Fibroblast of gingiva (primary cell): ENCODE measurements at regions not wholly inside any gene's neighbourhood (a gene's known extent, or its start where the extent isn't known, plus 50 kb on each side); places are given as distances from the start of the nearest gene placed in this dataset.
A peak's percentile ranks its signal among the peaks of the same experiment; 100 is the strongest.
"Not testable (repeated sequence)": the region's sequence is repeated elsewhere in the genome, so short reads cannot be mapped to it uniquely, and the experiment has no call there.

Source experiments
- DNase-seq: peaks from one replicate; pipeline ENCODE4 v3.0.0-alpha.2; 2011; ENCODE audit warnings: low read depth

GRCh38 chr5:112573441-112573840, 154.4 kb upstream of the EPB41L4A start:
- no peak for DNase-seq

GRCh38 chr5:112574536-112574935, 155.5 kb upstream of the EPB41L4A start:
- no peak for DNase-seq

GRCh38 chr5:112576298-112576925, 157.3 kb upstream of the EPB41L4A start:
- no peak for DNase-seq

DNA sequence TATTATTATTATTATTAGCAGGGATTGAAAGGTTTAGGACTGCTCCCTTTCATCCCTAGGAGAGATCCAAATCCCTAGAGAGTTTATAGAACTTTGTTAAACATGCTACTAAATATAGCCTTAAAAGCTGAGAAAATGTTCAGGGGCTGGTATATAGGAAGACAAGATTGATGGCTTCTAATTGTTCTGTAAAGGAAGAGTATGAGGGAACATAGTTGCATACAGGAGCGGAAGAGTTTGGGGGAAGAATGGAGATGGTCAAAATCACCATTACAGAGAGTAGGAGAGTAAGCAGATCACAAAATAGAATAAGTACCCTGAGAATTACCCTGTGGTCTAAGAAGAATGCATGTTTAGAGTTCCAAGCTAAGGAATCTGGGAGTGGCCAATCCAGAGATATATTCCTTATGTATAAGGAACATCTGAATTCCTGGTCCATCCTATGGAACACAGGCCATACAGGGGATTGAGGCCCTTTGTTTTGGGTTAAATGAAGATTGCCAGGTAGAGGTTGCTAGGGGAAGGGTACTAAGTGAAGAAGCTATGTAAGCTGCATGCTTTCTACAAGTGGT, 158.0 kb upstream of the APC start:
- DNase-seq = no peak

- no peak for DNase-seq
These were observed 155.8 kb upstream of the APC start for GRCh38 chr5:112581811-112582320.

DNA sequence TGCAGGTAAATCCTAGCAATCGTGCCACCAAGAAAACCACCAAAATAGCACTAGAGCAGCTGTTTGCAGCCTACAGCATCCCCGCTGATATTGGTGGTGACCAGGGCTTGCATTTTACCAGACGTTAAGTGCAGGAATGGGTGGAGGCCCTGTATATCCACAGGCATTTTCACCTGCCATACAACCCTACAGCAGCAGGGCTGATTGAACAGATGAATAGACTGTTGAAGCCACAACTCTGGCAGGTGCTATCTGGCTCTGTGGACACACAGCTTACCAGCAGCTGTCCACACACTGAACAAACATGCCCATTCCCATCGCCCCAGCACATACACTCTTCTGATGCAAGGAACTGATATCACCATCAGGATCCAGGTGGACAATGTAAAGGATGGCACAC, 154.5 kb upstream of the APC start:
- DNase-seq = no peak

- DNase-seq = no peak
These were observed 152.9 kb upstream of the APC start for GRCh38 chr5:112584781-112585180.

DNA sequence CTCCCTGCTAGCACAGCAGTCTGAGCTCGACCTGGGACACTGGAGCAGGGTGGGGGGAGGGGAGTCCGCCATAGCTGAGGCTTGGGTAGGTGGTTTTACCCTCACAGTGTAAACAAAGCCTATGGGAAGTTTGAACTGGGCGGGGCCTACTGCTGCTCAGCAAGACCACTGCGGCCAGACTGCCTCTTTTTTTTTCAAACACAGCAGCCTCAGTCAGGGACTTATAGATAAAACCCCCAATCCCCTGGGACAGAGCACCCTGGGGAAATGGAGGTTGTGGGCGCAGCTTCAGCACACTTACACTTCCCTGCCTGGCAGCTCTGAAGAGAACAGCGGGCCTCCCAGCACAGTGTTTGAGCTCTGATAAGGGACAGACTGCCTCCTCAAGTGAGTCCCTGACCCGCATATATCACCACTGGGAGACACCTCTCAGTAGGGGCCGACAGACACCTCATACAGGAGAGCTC, 151.1 kb upstream of the APC start:
- no peak for DNase-seq

DNA sequence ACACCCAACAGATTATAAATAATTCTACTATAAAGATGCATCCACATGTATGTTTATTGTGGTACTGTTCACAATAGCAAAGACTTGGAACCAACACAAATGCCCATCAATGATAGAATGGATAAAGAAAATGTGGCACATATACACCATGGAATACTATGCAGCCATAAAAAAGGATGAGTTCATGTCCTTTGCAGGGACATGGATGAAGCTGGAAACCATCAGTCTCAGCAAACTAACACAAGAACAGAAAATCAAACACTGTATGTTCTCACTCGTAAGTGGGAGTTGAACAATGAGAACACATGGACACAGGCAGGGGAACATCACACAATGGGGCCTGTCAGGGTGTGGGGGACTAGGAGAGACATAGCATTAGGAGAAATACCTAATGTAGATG, 146.8 kb upstream of the APC start:
- not testable (repeated sequence) for DNase-seq

- peak; percentile 6 for DNase-seq
These were observed 143.4 kb upstream of the APC start for GRCh38 chr5:112594095-112594850.

DNA sequence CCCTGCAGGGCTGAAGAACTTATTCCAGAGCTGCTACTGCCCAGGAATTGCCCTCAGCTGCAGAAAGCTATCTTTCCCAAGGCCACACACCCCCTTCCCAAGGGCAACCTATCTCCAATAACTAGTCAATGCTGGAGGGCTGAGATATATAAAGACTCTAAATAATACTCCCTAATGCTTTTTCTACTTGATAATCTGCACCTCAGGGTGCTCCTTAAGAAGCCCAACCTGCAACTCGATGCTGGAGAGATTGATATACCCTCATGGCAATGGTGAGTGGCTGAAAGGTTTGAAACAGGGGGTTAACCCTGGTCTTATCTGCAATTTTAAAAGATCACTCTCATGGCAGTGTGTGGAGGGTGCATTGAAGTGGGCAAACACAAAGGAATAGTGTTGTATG, 142.7 kb upstream of the APC start:
- DNase-seq = no peak

GRCh38 chr5:112597831-112598230, 139.9 kb upstream of the APC start:
- DNase-seq = no peak

DNA sequence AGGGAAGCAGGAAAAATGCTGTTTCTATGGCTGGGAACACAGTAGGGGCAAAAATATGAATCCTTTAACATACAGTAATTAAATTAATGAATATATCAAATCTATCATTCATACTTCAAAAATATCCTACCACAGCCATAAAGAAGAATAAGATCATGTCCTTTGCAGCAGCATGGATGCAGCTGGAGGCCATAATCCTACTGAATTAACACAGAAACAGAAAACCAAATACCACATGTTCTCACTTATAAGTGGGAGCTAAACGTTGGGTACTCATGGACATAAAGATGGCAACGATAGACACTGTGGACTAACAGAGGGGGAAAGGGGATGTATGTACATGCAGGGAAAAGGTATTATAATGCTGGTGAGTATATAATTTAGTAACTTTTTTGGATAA, 137.2 kb upstream of the APC start:
- DNase-seq = not testable (repeated sequence)

DNA sequence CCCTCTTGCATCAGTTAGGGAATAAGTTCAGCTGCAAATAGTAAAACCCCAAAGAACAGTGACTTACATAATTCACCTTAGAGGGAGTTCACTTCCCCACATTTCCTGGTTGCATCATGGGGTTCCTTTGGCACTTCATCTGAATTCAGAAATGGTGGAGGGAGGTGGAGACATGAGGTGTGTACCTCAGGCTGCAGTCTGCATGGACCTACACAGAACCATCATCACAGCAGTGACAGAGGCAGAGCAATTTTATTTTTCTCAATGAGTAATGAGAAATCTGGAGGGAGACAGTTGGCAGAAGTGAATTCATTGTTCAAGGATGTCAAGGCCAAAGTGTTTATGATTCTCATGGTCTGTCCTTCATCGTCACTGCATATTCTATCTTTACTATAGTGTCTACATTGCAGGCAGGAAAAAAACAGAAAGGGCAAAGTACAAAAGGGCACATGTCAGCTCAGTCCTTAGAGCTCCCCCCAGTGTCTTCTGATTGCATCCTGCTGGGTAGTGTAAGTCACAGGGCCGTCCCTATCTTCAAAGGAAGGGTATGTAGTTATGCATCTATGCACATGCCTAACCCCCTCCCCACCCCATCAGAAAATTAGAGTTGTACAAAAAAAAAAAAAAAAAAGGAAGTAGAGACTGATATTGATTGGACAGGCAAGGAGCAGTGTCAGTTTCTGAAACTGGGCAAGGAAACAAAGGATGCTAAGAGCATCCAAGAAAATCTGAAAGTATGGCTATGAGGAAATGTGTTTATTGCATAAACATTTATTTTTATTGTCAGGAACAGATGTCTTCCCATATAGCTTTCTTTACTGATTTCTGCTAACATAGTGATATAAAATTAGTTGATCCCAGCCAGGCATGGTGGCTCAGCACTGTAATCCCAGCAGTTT, 132.7 kb upstream of the APC start:
- no peak for DNase-seq

DNA sequence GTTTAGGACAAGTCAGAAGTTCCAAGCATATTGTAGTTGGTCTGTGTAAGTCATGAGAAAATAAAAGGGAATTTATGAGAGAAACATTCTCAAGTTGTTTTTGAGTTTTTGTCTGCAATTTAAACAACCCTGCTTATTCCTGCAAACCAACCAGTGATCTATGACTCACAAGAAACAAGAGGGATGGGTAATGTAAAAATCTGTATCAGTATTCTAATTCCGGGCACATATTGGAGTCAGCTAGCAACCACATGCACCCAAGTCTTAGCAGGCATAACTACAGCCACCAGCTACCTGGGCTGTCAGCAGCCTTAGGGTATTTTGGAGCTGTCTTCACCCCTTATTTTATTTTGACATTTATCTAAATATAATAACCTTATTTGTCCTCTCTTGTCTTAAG, 128.7 kb upstream of the APC start:
- DNase-seq = no peak

DNA sequence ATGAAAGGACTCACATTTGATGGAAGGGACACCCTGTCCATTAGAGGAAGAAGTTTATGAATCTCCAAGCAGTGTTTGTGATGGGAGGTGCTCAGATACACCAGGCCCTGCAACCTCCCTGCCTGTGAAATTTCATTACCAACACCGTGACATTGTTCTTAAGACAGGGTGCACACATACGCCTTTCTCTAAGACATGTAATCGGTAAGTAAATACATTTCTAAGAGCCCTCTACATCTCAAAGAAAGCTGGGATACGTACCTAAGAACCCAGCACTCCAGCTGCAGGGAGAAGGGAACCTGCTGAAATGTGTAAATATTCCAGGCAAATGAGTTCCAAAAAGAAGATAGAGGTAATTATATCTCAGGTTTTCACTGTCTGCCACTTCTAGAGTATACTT, 125.0 kb upstream of the APC start:
- DNase-seq = no peak

DNA sequence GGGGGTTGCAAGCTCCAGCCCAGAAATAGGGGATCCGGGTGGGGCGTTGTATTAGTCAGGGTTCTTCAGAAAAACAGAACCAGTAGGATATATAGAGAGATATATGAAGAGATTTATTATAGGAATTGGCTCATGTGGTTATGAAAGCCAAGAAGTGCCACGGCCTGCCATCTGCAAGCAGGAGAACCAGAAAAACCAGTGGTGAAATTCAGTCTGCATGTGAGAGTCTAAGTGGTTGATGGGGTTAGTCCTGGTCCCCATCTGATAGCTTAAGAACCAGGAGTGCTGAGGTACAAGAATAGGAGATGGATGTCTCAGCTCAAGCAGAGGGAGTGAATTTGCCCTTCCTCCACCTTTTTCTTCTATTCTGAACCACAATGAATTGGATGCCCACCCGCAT, 123.4 kb upstream of the APC start:
- DNase-seq = no peak

DNA sequence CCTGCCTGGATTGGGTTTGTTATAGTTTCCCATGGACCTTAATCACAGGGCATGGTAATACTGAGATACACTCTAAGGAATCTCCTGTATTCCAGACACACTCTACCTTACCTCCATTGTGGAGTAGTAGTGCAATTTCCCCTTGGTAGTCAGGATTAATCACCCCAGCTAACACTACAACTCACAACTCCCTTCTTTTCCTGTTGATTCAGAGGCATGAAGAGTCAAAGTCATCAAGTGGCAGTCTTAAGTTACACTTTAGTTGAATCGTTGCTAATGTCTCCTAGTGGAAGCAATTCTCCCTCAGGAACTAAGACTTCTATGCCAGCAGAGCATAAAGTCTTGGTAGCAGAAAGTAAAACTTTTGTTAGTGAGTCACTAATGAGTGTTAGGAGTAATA, 122.7 kb upstream of the APC start:
- no peak for DNase-seq

DNA sequence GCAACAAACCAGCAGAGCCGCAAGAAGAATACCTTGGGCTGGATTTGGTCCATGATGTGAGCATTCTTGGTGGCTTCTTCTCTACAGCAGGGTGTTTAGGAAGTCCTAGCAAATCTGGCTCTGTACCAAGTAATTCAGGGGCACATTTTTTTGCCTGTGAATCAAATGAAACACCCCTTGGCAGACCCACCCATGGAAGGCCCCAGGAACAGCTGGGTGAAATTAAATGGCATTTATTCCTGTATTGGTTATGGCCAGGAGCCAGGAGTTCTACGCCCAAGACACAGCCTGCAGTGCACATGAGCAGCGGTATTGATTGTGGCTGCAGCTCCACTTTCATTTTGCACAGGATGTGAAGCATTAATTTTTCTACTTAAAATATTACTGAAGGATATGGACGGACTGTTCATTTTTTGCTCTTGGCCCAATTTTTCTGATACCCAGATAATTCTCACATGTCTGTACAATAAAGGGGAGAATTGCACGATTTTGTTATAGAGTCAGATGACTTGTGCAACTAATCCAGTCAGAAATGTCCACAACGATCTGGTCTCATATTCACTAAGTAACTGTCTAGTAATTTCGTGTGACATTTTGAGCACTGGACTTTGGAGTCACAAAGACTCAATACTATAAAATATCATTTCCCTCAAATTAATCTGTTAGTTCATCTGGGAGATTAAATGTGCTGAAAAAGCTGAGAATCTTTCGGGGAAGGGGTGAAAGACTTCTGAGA, 120.7 kb upstream of the APC start:
- no peak for DNase-seq

GRCh38 chr5:112625246-112625645, 112.4 kb upstream of the APC start:
- no peak for DNase-seq

- DNase-seq = no peak
These were observed 111.8 kb upstream of the APC start for GRCh38 chr5:112625689-112626438.
